Left colon (tissue), 2 donors: ENCODE measurements at regions not wholly inside any gene's neighbourhood (a gene's known extent, or its start where the extent isn't known, plus 50 kb on each side); places are given as distances from the start of the nearest gene placed in this dataset.
"Not testable (repeated sequence)": the region's sequence is repeated elsewhere in the genome, so short reads cannot be mapped to it uniquely, and the experiment has no call there.

Experiments used
- ATAC-seq: fragments of 200-7000 bp; cut with Tn5 transposase; one replicate; pipeline ENCODE4 v1.9.1; 2020; ENCODE audit warnings: mild to moderate bottlenecking, moderate library complexity
- DNase-seq, 2 donors: peaks; one replicate each; pipeline ENCODE4 v3.0.0-alpha.2; 2020
- intact Hi-C, 2 donors: fragments of 100-400 bp; cut with DNase I in 1 of 2; cut with micrococcal nuclease in 1 of 2; formaldehyde crosslinking; loops; one replicate each; pipeline versions ENCODE4 v1.11.2 to v1.14.0; 2022; cut with DNase I, micrococcal nuclease
- donor health status: DM: no; HTN: no; CAD: no.
- donor health status: DM: yes; HTN: yes; CAD: no.

GRCh38 chr10:63675171-63675570, 154.0 kb downstream of the REEP3 start:
- DNase-seq (no peak), ATAC-seq (no peak)
- intact Hi-C loops = no loop called here

GRCh38 chr10:63677001-63677400, 155.8 kb downstream of the REEP3 start:
- DNase-seq (no peak), ATAC-seq (no peak)
- intact Hi-C loops = no loop called here

- DNase-seq, ATAC-seq, intact Hi-C loops: not testable (repeated sequence)
Observed at GRCh38 chr10:63680545-63680944, 159.3 kb downstream of the REEP3 start.

GRCh38 chr10:63681993-63682697, 160.9 kb downstream of the REEP3 start:
- intact Hi-C loops = no loop called here
- DNase-seq = no peak
- no peak for ATAC-seq

GRCh38 chr10:63682698-63683052, 161.5 kb downstream of the REEP3 start:
- intact Hi-C loops, DNase-seq: not testable (repeated sequence)

GRCh38 chr10:63683223-63683622, 162.0 kb downstream of the REEP3 start:
- no peak for ATAC-seq
- intact Hi-C loops = no loop called here

More at GRCh38 chr10:63682698-63683052, 161.5 kb downstream of the REEP3 start:
- not testable (repeated sequence) for ATAC-seq

GRCh38 chr10:63683686-63684085, 162.5 kb downstream of the REEP3 start:
- intact Hi-C loops = no loop called here
- DNase-seq (no peak), ATAC-seq (no peak)

More at GRCh38 chr10:63683223-63683622, 162.0 kb downstream of the REEP3 start:
- DNase-seq = no peak

- ATAC-seq (no peak), DNase-seq (no peak)
- intact Hi-C loops = no loop called here
Observed at GRCh38 chr10:63684257-63684936, 163.2 kb downstream of the REEP3 start.

- intact Hi-C loops = no loop called here
- DNase-seq = no peak
- no peak for ATAC-seq
Observed at GRCh38 chr10:63689768-63690167, 168.6 kb downstream of the REEP3 start.

GRCh38 chr10:63692220-63692896, 171.2 kb downstream of the REEP3 start:
- DNase-seq (no peak), ATAC-seq (no peak)
- intact Hi-C loops = no loop called here

GRCh38 chr10:63693021-63693420, 171.8 kb downstream of the REEP3 start:
- intact Hi-C loops, DNase-seq, ATAC-seq: not testable (repeated sequence)

- no peak for ATAC-seq
- intact Hi-C loops = no loop called here
- no peak for DNase-seq
Observed at GRCh38 chr10:63696205-63696604, 175.0 kb downstream of the REEP3 start.

GRCh38 chr10:63697956-63698786, 177.0 kb downstream of the REEP3 start:
- ATAC-seq (no peak), DNase-seq (no peak)
- intact Hi-C loops = no loop called here

- ATAC-seq (no peak), DNase-seq (no peak)
- intact Hi-C loops = no loop called here
Observed at GRCh38 chr10:63698787-63699150, 177.6 kb downstream of the REEP3 start.

GRCh38 chr10:63699785-63700613, 178.8 kb downstream of the REEP3 start:
- DNase-seq (no peak), ATAC-seq (no peak)
- intact Hi-C loops = no loop called here

GRCh38 chr10:63700631-63701156, 179.5 kb downstream of the REEP3 start:
- DNase-seq (no peak), ATAC-seq (no peak)
- intact Hi-C loops = no loop called here

GRCh38 chr10:63702092-63702491, 180.9 kb downstream of the REEP3 start:
- no peak for DNase-seq
- intact Hi-C loops = no loop called here
- no peak for ATAC-seq

GRCh38 chr10:63703113-63703670, 182.0 kb downstream of the REEP3 start:
- ATAC-seq (peak; percentile 34), DNase-seq (no peak)
- intact Hi-C loops = no loop called here
